ENCODE measurements at regions not wholly inside any gene's neighbourhood (a gene's known extent, or its start where the extent isn't known, plus 50 kb on each side); places are given as distances from the start of the nearest gene placed in this dataset.

GRCh38 chr21:38678827-38679226 lies 126.9 kb upstream of the ETS2 start:
- intact Hi-C loops (cut with DNase I; ENCODE audit: low total_unique reads) = no loop called here
- no peak for TF ChIP-seq POLR2AphosphoS5 (IDR thresholded peaks at IDR 0.05)
- Histone ChIP-seq H3K27me3 (peaks cover 23% of the 10 kb centered on the region), H3K27ac (no peak overlapping the region), H3K4me3 (no peak overlapping the region), H3K36me3 (no peaks in the 10 kb centered on the region), H3K9me3 (no peaks in the 10 kb centered on the region), H3K4me1 (peaks cover 0 to 12% (median 0%) of the 10 kb centered on the region in 4 donors)
- DNase-seq = no peak
- in situ Hi-C loops (cut with MboI; ENCODE audit: low pct_ligation_motif_present in 1 of 4, low pct_unique_long_range_greater_than_20kb in 1 of 4, low sequenced_read_pairs in 3 of 4) = no loop called here

GRCh38 chr21:38679534-38679933 lies 126.2 kb upstream of the ETS2 start:
- in situ Hi-C loops (cut with MboI; ENCODE audit: low pct_ligation_motif_present in 1 of 4, low pct_unique_long_range_greater_than_20kb in 1 of 4, low sequenced_read_pairs in 3 of 4) = no loop called here
- H3K27me3 ChIP-seq = peaks cover 18% of the 10 kb centered on the region
- no peak for DNase-seq
- no peak overlapping the region for H3K27ac ChIP-seq
- TF ChIP-seq EP300 (IDR thresholded peaks at IDR 0.05; ENCODE audit: low read depth) (no peak), POLR2AphosphoS5 (IDR thresholded peaks at IDR 0.05) (no peak), POLR2A (IDR thresholded peaks at IDR 0.05) (no peak), CTCF (IDR thresholded peaks at IDR 0.05) (no peak)
- H3K36me3 ChIP-seq = no peaks in the 10 kb centered on the region
- intact Hi-C loops (cut with DNase I; ENCODE audit: low total_unique reads) = no loop called here
- H3K4me3 ChIP-seq = no peak overlapping the region
- WGBS, 2 donors (ENCODE audit: low coverage in 1 of 2) = 52 to 57% methylated on average over 2 to 4 of the region's 4 CpGs
- H3K4me1 ChIP-seq = peaks cover 0 to 12% (median 0%) of the 10 kb centered on the region in 4 donors
- H3K9me3 ChIP-seq = no peaks in the 10 kb centered on the region

GRCh38 chr21:38680401-38680800 lies 125.3 kb upstream of the ETS2 start:
- no peak for DNase-seq
- Histone ChIP-seq H3K4me1 (peaks cover 0 to 12% (median 0%) of the 10 kb centered on the region in 4 donors), H3K27ac (no peak overlapping the region), H3K4me3 (no peak overlapping the region), H3K27me3 (peaks cover 11% of the 10 kb centered on the region), H3K9me3 (no peaks in the 10 kb centered on the region), H3K36me3 (no peaks in the 10 kb centered on the region)
- intact Hi-C loops (cut with DNase I; ENCODE audit: low total_unique reads) (no loop called here), in situ Hi-C loops (cut with MboI; ENCODE audit: low pct_ligation_motif_present in 1 of 4, low pct_unique_long_range_greater_than_20kb in 1 of 4, low sequenced_read_pairs in 3 of 4) (no loop called here)
- no peak for TF ChIP-seq CTCF (IDR thresholded peaks at IDR 0.05)
- no peak for TF ChIP-seq POLR2A (IDR thresholded peaks at IDR 0.05)
- TF ChIP-seq POLR2AphosphoS5 (IDR thresholded peaks at IDR 0.05) = no peak
- TF ChIP-seq EP300 (IDR thresholded peaks at IDR 0.05; ENCODE audit: low read depth) = no peak
- 71 to 74% methylated on average over 1 to 3 of the region's 3 CpGs for WGBS, 2 donors (ENCODE audit: low coverage in 1 of 2)

- in situ Hi-C loops (cut with MboI; ENCODE audit: low pct_ligation_motif_present in 1 of 4, low pct_unique_long_range_greater_than_20kb in 1 of 4, low sequenced_read_pairs in 3 of 4) = no loop called here
- 78 to 81% methylated on average over 3 to 4 of the region's 4 CpGs for WGBS, 2 donors (ENCODE audit: low coverage in 1 of 2)
Observed at GRCh38 chr21:38683222-38683621, 122.5 kb upstream of the ETS2 start.

More at GRCh38 chr21:38683222-38683621, 122.5 kb upstream of the ETS2 start:
- intact Hi-C loops (cut with DNase I; ENCODE audit: low total_unique reads) = no loop called here
- no peaks in the 10 kb centered on the region for H3K36me3 ChIP-seq
- peaks cover 0 to 12% (median 0%) of the 10 kb centered on the region in 4 donors for H3K4me1 ChIP-seq
- H3K27ac ChIP-seq = no peak overlapping the region
- no peak for TF ChIP-seq EP300 (IDR thresholded peaks at IDR 0.05; ENCODE audit: low read depth)
- no peak for TF ChIP-seq CTCF (IDR thresholded peaks at IDR 0.05)
- TF ChIP-seq POLR2AphosphoS5 (IDR thresholded peaks at IDR 0.05) = no peak
- no peak for TF ChIP-seq POLR2A (IDR thresholded peaks at IDR 0.05)
- H3K27me3 ChIP-seq = no peaks in the 10 kb centered on the region
- no peak for DNase-seq
- H3K4me3 ChIP-seq = no peak overlapping the region
- H3K9me3 ChIP-seq = no peaks in the 10 kb centered on the region
